ENCODE measurements at regions not wholly inside any gene's neighbourhood (a gene's known extent, or its start where the extent isn't known, plus 50 kb on each side); places are given as distances from the start of the nearest gene placed in this dataset.

DNA sequence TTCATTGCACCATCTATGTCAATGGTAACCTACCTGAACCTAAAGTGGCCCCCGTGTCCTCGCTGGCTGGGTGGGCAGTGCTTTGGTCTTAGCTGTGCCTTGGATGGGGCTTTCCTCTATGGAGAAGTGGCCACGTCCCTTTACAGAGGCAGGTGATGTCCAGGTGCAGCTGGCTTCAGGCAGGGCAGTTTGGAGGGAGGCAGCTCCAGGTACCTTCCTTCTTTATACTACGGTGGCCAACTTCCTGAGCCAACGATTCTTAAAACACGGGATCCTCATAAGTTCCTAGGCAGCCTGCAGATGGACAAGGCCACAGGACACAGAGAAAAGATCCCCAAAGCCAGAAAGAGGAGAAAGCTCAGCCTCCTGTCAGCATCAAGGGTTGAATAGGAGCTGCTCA lies 517.3 kb upstream of the HS6ST1 start:
- DNase-seq, result no peak

DNA sequence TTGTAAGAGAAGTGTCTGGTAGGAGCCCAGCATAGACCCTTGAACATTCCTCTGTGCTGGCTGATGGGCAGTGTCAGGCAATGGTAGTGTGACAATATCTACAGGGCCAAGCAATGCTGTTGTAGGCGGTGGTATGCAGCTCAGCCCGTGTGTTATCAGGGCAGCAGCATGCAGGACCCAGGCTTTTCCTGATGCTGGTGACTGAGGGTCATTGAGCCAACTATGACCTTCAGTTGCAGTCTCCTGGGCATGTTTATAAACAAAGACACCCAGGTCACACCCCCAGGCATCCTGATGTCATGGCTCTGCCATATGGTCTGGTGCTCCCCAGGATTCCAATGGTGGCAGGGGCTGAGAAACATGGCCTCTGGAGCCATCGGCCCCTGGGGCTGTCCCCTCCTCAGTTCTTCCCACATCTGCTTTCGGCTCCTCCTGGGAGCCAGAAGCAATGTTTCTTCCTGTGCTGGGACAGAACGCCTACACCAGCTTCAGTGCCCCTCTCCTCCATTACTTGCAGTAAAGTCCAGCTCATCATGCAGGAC lies 518.0 kb upstream of the HS6ST1 start:
- no peak for DNase-seq

DNA sequence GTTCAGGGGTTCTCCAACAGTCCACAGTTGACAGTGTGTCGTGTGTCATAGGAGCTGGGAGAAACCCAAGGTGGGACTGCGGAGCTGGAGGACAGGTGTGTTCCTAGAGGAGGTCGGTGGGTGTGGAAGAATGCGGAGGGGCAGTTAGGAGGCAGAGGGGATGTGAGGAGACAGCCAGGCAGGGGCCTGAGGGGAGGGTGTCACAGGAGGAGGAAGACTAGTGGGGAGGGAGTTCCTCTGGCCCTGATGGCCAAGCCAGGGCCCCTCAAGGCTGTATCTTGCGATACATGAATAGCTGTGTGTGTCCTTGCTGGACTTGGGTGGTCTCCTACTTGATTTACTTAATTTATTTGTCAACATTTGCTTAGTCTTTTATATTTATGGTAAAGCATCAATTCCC lies 519.6 kb upstream of the HS6ST1 start:
- DNase-seq, result no peak

DNA sequence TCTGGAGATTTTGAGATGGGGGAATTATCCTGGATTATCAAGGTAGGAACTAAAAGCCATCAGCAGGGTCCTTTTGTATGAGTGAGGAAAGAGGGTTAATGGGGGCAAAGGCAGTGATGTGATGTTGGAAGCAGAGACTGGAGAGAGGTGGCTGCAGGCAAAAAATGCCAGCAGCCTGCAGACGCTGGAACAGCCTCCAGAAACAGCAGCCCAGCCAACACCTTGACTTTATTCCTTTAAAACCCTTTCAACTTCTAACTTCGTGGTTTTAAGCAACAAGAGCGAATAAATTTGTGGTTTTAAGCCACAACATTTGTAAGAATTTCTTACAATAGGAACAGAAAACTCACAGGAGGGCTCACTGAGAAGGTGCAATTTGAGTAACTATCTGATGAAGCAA lies 523.1 kb upstream of the HS6ST1 start:
- no peak for DNase-seq

DNA sequence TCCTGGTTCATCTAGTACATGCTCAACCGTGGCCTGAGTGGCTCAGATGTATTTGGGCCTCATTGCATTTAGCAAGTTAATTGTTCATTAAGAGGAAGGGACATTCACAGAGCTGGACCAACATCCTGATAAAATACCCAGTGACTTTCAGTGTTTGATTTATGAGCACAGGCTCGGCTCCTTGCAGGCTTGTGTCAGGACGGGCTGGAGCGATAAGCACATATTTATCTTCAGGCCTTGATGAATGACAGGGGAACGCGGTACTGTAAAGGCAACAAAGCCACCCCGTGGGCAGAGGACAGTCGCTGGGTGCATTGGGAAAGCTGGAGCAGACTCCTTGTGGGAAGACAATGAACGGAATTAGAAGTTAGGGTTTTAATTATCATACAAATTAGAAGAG lies 548.6 kb upstream of the HS6ST1 start:
- DNase-seq, result no peak

DNA sequence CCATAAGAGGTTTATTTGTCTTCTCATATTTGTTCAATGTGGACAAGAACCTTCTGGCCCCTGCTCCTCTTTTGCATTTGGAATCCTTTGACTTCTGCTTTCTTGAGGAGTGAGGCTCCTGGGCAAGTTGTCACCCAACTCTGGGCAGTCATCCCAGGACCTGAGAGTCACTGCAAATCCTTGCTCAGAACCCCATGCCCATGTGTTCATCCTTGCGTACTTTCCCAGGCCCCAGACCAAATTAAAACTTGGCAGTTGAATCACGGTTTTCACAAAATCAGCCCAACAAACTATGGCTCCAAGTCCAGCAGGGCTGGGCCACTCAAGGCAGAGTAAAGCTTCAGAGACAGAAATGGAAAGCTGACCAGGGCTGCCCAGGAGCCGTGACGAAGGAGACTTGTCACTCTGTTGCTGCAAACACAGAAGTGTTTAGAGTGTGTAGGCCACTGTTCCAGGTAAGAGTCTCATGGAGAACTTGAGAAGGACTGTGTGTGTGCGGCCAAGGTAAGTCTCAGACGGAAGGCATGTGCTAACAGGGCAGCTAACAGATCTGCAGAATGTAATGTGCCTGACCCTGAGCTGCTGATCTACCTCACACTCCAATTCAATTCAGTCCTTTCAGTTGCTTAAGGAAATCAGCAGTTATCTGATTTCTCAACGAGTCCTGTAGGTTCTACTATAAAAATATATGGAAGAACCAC lies 549.4 kb upstream of the HS6ST1 start:
- no peak for DNase-seq

DNA sequence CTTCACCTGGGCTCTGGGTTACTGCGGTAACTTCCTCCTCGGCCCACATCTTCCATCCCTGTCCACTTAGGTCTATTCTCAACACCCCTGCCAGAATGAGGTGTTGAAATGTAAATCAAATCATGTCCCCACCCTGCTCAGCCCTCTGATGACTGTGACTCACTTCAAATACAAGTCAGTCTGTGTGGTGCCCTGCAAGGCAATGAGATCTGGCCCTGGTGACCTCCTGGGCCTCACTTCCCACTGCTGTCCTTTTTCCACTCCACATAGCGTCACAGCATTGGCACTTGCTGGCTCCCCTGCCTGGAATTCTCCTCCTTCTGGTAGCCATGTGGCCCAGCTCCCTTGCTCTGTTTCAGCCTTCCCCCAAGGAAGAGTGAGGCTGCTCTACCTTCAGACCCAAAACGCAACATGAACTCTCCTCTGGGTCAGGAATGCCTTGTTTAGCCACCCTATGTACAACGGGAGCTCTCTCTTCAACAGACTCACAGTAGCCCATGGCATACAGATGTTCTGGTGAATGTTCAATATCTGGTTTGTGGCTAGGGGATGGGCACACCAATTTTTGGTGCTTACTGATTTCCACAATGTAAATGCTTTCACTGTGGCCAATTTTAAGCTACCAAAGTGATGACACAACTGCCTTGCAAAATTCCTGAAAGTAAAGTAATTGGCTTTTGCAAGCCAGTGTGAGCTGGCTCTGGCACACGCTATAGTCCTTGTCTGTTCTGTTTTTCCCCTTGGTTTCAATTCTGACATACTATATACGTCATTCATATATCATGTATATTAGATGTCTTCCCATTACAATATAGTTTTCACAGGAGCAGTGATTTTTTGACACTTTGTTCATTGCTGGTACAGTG lies 550.3 kb upstream of the HS6ST1 start:
- no peak for DNase-seq

DNA sequence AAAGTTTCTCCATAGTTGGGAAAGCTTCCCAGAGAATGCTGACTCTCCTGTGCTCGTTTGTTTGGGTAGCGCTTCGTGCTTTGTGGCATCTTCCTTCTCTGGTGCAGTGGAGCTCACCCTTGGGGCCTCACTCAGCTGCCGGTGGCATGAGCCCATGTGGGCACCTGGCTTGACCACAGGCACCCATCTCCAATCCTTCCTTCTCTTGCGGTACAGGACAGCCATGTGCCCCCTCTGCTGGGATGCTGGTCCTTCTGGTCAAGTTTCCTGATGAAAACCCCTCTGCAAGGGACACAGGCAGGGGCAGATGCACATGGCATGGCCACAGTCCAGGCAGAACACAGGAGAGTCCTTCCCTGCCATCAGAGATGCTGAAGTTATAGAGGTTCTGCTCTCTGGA lies 555.9 kb upstream of the HS6ST1 start:
- no peak for DNase-seq

DNA sequence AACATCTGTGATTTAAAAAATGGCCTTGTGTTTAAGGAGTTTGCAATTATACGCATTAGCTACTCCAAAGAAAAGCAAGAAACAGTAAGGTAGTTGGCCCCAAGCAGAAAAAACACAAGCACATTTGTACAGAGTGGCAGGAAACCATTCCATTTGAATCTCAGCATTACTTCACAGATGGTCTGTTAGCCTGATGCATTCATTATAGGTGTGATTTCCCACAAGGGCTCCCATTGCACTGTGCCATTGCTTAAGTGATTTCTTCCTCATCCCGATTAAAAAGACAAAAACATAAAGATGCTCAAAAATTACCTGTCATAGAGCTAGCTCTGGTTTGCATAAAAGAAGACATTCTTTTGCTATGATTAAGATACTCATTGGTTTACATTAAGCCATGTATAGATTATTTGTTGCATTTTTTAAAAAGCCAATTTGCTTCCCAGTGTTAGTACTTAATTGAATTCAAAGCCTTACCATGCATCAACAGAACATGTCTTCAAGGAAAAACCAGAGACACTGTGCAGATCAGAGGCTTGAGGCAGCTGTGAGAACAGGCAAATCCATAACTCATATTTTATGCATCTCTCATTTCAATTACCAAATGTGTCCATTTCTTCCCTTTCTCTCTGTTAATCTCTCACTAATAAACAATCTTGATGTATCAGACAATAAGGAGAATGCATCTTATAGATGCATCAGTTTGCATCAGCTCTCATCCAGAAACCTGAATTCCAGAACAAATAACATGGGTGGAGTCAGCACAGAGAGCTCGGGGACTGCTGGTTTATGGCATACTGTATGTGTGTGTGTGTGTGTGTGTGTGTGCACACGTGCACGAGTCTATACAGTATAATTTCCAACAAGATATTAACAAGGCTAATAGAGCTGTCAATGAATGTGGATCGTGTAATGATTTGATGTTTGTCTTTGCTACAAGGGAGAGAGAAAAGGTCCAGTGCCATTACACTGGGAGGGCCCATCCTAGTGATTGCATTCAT lies 558.6 kb upstream of the HS6ST1 start:
- DNase-seq, result no peak

DNA sequence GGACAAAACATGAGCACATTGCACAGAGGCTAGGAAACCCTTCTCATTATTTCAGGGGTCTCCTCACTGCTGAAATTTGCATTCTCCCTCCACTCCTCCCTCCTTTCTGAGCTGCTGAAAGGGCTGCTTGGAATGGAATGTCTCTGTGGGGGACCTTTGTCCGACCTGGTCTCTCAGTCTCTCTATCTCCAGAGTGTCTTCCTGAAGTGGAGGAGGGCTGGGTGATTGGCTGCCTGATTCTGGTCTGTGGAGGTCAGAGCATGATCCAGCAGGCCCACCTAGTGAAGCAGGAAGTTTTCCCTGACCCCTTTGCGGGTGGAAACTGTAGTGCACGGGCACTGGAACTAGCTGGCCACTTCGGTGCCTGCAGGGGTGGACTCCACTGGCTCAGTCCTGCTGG lies 560.5 kb upstream of the HS6ST1 start:
- DNase-seq, result no peak

DNA sequence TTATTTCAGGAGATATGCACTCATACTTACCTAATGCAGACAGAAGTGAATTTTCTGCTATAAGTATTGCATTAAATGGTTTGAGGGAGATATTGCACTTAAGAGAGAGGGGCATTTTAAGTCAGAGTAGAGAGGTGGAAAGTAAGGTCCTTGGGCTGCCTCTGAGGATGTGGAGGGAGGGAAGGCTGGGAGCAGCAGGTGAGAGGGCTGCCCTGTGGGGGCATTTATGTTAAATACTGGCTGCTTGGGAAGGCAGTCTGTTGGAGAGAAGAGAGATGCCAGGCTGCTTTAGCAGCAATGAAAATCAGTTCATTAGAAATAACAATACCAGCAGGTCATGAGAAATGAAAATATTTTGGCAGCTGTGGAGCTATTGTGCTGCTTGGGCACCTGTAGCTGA lies 576.2 kb upstream of the HS6ST1 start:
- no peak for DNase-seq

DNA sequence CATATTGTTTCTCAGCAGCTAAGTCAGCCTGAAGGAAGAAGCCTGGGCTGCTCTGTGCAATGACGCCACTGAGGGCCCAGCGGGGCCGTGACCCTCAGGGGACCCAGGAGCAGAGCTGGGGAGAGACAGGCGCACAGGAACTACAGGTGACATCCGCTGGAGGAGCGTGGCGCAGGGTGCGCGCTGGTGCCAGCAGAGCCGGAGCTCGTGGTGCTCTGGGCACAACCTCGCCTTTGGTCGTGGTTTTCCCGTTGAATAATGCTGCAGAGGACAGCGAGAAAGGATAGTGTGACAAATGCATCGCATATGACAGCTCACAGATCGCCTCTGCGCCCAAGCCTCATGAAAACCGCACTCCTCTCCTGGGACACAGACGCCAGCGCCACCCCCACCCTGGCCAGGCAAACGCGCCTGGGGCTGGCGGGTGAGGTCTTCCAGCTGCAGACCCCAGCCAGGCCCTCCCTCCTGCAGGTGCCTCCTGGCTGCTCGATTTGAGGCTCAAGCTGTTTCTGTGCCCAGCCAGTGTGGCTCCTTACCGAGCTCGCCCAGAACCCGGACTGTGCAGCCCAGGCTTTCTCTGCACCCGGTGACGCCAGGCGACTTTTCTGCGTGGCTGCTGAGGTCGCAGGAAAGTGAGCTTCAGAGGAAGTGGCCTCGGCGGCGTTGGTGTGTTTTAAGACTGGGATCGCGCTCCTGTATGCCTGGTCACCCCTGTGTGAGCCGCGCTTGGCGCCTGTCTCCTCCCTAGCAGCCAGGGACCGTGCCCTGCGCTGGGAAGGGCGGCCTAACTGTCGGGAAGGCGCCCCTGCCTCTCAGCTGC lies 583.1 kb upstream of the HS6ST1 start:
- DNase-seq, result no peak

DNA sequence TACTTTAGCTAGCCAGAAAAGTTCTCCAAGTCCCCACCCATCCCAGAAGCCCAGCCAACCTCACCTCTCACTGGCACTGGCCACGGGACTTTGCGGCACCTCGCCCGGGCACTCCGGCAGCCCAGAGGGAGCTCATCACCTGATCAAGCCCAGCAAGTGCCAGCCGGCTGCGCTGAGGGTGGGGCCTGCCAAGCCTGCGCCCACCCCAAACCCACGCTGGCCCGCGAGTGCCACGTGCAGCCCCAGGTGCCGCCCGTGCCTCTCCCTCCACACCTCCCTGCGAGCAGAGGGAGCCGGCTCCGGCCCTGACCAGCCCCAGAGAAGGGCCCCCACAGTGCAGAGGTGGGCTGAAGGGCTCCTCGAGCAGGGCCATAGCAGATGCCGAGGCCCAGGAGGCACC lies 585.0 kb upstream of the HS6ST1 start:
- DNase-seq, result no peak

DNA sequence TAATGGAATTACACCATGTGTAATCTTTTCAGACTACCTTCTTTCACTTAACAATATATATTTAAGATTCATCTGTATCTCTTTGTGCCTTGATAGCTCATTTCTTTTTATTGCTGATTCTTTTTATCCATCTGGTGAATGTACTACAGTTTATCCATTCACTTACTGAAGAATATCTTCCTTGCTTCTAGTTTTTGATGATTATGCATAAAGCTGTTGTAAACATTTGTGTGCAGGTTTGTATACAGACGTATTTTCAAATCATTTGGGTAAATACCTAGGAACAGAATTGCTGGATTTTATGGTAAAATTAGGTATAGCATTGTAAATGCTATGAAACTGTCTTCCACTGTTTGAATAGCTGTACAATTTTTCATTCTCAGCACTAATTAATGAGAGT lies 592.6 kb upstream of the HS6ST1 start:
- DNase-seq, result no peak

DNA sequence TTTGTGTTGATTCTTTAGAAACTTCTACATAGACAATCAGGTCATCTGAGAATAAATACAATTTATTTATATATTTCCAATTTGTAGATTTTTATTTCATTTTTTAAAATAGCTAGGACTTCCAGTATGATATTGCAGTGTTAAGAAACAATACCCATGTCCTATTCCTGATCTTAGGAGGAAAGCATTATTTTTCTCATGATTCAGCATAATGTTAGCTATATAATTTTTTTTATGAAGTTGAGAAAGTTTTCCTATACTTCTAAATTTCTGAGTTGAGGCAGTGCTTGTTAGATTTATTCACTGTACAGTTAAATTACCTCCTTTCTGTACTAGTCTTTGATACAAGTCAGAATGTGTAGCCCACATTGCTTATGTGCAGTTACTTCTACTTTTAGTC lies 595.7 kb upstream of the HS6ST1 start:
- DNase-seq, result no peak

DNA sequence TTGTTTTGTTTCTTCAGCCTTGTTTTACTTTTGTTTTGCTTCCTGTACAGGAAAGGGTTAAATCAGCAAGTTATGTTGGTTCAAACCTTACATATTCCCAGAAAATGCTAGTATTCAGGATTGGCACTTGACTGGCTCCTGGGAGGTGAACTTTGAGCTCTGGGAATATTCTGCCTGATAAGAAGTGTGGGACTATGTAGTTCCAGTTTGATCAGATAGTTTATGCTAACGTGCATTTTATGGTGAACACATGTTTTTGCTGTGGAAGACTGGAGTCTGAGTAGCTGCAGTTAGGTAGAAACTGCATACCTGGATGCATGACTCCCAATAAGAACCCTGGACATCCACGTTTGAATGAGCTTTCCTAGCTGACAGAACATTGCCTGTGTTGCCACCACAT lies 603.1 kb upstream of the HS6ST1 start:
- no peak for DNase-seq

DNA sequence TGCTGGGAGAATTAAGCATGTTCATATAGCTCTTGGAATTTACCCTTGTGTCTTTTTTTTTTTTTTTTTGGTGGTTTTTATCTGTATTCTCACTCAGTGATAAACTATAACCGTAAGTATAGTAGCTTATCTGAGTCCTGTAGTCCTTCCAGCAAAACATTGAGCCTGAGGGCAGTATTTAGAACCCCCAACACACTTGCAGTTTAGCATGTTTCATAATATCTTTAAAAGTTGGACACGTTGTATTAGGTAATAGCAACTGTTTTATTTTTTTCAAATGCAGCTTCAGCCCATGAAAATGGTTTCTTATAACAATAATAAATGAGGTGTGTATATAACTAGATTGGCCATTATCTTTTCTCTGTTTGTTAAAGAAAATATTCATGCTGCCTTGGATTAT lies 603.5 kb upstream of the HS6ST1 start:
- DNase-seq, result no peak

DNA sequence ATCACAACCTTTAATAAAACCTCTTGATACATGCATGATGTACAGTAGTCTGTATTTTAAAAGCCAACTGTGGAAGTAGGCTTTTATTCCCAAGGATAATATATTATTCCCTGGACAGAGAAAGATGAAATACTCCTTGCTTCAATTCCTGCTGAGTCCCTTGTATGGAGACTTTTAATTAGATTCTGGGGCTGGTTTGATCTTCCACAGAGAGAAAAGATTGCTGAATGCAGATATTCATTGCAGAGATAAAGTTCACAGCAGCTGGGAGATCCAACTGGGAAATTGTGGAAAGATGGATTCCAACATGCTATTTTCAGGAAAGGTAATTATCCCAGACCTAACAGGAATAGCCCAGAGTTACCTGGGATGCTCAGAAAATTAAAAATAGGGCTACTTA lies 607.0 kb upstream of the HS6ST1 start:
- no peak for DNase-seq

DNA sequence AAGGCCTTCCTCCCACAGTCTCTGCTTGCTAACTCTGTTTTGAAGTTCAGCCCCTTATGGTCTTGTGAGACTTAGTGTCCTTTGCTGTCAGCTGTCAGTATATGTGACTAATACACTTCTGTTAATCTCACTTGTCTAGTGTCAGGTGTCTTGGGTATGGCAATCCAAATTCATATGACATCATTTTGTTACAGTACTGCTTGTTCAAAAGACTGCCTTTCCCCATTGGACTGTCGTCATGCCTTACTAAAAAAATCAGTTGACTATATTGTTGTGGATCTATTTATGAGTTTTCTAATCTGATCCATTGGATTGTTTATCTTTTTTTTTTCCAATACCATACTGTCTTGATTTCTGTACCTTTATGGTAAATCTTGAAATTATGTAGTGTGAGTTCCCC lies 611.4 kb upstream of the HS6ST1 start:
- no peak for DNase-seq

DNA sequence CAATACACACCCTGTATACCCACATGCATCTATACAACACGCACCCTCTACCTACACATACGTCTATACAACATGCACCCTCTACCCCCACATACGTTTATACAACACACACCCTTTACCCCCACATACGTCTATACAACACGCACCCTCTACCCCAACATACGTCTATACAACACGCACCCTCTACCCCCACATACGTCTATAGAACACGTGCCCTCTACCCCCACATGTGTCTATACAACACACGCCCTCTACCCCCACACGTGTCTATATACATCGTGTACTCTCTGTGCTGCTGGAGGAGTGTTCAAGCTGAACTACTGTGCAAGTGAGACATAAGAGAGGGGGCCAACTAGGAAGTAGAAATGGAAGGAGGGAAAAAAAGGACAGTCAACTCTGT lies 621.7 kb upstream of the HS6ST1 start:
- DNase-seq, result no peak

DNA sequence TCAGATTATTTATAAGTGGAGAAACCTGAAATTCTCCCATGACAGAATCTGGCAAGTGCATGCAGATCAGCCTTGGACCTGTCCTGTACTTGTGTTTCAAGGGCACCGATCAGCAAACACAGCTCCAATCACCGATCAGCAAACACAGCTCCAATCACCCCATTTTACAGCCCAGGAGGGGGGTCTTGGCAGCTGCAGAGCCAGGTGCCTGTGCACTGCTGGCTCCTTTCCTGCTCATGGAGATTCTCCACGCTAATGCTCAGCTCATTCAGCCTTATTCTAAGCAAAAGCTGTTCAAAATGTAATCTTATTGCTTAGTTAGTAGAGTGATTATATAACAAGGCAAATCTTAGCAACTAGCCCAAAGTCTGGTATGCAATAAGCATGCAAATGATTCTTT lies 623.1 kb upstream of the HS6ST1 start:
- DNase-seq, result no peak

DNA sequence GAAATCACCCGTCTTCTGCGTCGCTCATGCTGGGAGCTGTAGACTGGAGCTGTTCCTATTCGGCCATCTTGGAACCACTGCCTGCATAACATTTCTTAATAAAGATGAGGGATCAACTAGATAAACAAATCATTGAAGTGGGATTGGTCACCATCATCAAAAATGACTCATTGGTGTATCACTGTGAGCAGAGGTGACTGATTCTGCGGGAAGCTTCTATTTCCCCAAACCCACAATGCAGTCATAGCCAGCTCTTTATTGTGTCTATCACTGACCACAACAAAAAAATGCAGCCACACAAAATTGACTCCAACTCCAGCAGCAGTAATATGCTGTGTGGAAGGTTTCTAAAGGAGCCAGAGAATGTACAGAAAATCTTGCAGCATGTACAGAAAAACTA lies 630.7 kb upstream of the HS6ST1 start:
- DNase-seq, result no peak
